NCI-H526 treated with DMSO at 0.1 percent for 48 hours (cell line): ENCODE measurements at regions not wholly inside any gene's neighbourhood (a gene's known extent, or its start where the extent isn't known, plus 50 kb on each side); places are given as distances from the start of the nearest gene placed in this dataset.

Source experiments
- DNase-seq: peaks from one replicate; lab custom pipeline; 2025; lab: John Stamatoyannopoulos, UW

GRCh38 chr9:82216435-82216834 lies 227.9 kb downstream of the SPATA31D1 start:
- no peak for DNase-seq

- no peak for DNase-seq
Measured at GRCh38 chr9:82223442-82223841, 234.9 kb downstream of the SPATA31D1 start.

- DNase-seq, result no peak
Measured at GRCh38 chr9:82231411-82231810, 242.8 kb downstream of the SPATA31D1 start.

- no peak for DNase-seq
Measured at GRCh38 chr9:82234160-82234943, 245.8 kb downstream of the SPATA31D1 start.

- no peak for DNase-seq
Measured at GRCh38 chr9:82242285-82242963, 253.9 kb downstream of the SPATA31D1 start.

- no peak for DNase-seq
Measured at GRCh38 chr9:82247318-82247717, 258.7 kb downstream of the SPATA31D1 start.

- no peak for DNase-seq
Measured at GRCh38 chr9:82252116-82252515, 263.5 kb downstream of the SPATA31D1 start.

GRCh38 chr9:82254646-82255367 lies 266.2 kb downstream of the SPATA31D1 start:
- no peak for DNase-seq

GRCh38 chr9:82255481-82256176 lies 267.1 kb downstream of the SPATA31D1 start:
- no peak for DNase-seq

GRCh38 chr9:82260691-82261090 lies 272.1 kb downstream of the SPATA31D1 start:
- DNase-seq, result no peak

GRCh38 chr9:82263619-82264018 lies 275.0 kb downstream of the SPATA31D1 start:
- DNase-seq, result no peak

GRCh38 chr9:82271106-82271561 lies 282.6 kb downstream of the SPATA31D1 start:
- DNase-seq, result no peak

- no peak for DNase-seq
Measured at GRCh38 chr9:82273121-82273520, 284.5 kb downstream of the SPATA31D1 start.

- DNase-seq, result no peak
Measured at GRCh38 chr9:82275258-82275927, 286.8 kb downstream of the SPATA31D1 start.

- no peak for DNase-seq
Measured at GRCh38 chr9:82281066-82281465, 292.5 kb downstream of the SPATA31D1 start.

- no peak for DNase-seq
Measured at GRCh38 chr9:82284758-82285157, 296.2 kb downstream of the SPATA31D1 start.

- no peak for DNase-seq
Measured at GRCh38 chr9:82295181-82295580, 306.6 kb downstream of the SPATA31D1 start.

- DNase-seq, result no peak
Measured at GRCh38 chr9:82299870-82300269, 311.3 kb downstream of the SPATA31D1 start.

- DNase-seq, result no peak
Measured at GRCh38 chr9:82302968-82303655, 314.5 kb downstream of the SPATA31D1 start.

GRCh38 chr9:82308836-82309235 lies 320.3 kb downstream of the SPATA31D1 start:
- DNase-seq, result no peak

GRCh38 chr9:82313697-82314096 lies 325.1 kb downstream of the SPATA31D1 start:
- no peak for DNase-seq
